Activated CD4-positive, alpha-beta T cell treated with anti-CD3 and anti-CD28 coated beads for 24 hours (primary cell): ENCODE measurements at regions not wholly inside any gene's neighbourhood (a gene's known extent, or its start where the extent isn't known, plus 50 kb on each side); places are given as distances from the start of the nearest gene placed in this dataset.

Source experiments
- DNase-seq, 2 donors: peaks; one replicate each; pipeline ENCODE4 v3.0.0-alpha.2; 2020; ENCODE audit warnings: low read depth in 2 of 2

DNA sequence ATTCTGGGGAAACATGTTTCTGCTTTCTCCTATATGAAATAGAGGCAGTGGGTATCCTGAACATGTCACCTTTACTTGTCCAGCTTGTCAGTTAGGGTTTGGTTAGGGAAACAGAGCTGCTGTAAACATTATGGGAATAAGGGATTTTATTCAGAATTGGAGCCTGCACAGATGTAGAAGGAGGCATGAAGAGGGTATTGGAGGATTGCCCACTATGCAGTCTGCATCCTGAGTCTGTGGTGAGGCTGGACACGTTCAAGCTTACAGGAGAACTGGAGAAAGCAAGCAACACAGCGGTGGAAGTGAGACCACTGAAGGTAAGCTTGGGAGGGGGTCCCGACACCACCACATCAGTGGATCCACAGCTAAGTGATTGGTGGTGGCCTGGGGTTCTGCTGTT is 443.0 kb upstream of the TNP1 start:
- no peak for DNase-seq

DNA sequence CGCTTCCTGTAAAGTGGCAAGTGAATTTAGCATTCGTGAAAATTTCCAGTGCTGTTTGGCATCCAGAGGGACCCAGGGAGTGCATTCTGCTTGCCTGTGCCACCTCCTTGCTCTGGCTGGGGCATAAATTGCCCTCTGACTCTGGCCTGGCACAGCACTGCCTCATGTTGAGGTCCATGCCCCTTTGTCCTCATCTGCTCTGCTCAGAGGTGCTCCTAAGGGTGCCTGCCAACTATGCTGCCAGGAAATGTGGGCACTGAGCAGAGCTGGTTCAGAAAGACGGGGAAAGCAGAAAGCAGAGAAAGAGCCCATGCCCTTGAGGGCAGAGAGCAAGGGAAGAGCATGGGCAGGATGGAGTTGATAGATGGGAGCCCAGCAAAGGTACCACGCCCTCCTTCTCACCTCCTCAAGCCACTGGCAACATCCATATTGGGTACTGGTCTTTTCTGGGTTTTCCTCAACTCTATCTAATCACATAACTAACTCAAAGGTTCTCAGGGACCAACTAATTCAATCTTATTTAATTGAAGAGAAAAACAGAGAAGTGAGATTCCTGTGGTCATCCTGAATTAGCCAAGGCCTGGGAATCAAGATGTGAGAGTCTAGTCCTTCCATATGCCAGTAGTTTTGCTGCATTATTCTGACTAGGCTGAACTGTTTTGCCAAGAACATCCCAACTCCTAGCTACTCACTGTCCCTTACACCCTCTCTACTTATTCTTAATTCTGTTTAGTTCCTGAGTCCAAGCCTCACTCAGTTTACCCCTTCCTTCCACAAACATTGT is 441.5 kb upstream of the TNP1 start:
- no peak for DNase-seq

DNA sequence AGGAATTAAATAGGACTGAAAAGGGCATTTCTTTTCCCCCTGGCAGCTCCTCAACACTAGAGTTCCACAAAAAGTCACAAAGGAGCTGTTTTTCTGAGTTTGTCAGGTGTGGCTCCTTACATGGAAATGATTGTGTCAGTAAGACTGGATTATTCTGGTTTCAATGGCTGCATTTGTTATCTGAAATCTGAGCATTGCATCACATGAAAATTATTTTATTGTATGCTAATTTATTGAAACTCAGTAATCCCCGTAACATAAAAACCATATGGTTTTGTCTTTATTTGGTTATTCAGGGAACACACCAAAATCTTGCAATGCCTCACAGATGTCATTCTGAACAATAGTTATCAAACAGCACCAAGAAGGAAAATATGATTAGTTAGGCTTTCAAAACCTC is 439.7 kb upstream of the TNP1 start:
- no peak for DNase-seq

DNA sequence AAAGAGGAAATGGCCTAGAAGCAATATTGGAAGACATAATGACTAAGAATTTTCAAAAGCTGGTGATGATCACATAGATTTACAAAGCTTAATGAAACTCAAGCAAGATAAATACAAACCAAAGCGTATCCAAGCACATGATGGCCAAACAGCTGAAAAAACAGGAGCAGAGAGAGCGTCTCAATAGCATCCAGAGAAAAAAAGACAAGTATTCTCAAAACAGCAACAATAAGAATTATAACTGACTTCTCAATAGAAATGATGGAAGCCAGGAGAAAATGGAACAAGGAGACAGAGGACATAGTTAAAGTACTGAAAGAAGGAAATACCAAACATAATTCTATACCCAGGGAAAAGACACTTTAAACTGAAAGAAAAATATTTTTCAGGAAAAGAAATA is 437.2 kb upstream of the TNP1 start:
- DNase-seq: no peak

DNA sequence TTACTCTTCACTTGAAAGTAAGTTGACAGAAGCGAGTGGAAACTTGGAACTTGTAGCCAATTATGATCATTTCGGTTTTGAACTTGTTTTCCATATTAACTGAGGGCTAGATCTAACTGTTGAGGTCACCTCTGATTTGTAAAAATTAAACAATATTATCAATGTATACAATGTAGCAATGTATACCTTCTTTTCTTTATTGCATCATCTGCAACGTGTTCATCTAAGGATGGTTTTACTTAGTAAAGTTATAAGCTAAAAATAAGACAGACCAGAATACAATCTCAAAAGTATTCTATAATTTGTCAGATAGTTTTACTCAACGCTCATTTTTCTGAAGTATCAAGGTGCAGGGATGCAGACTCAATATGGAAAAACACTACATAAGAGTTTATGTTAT is 435.0 kb upstream of the TNP1 start:
- DNase-seq: no peak

DNA sequence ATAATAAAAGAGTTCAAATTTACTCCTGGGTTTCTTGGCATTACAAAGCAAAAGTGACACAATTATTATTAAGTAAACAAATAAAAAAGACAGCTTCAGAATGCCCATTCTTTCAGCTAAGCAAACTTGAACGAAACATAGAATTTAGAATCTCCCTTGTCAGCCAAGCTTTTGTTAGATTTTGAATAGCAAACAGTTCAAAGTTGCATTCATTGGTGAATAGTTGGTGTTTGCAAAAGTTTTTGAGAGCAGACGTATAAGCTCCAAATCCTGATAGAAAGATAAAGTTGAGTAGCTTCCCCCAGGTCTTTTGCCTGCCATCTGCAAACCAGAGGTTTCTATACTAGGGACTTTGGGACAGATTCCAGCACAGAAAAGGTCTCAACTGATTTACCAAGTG is 434.3 kb upstream of the TNP1 start:
- no peak for DNase-seq

DNA sequence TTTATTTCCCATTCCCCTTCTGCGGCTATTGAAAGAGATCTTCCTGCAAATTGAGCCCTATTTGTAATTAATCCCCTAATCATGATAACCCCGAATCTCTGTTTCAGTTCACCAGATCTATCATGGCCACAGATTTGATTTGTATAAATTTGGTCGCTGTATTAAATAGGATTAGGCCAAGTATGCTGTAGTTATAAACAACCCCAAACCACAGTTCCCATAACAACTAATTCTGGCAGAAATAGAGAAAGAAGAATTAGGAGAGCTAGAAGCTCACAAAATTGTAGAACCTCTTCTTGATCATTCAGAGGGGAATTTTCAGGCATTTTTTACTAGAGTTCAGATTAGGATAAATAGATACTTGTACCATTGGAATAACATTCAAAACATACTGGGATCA is 433.7 kb upstream of the TNP1 start:
- no peak for DNase-seq

DNA sequence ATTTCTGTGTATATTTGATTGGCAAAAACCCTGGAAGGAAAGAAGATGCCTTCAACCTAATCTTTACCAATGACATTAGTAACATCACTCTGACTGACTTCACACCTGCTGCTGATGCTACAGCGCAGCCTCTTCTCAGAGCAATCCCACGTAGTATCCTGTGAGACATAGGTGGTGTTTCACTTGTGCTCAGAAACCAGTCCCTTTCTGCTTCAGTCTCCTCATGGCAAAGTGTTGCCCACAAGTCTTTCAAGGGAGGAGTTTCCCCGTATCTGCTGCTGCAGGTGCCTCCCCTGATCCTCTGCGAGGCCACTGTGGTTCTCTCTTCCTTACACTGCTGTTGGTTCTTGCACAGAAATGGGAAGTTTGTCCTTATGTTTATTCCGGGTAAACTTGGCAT is 433.2 kb upstream of the TNP1 start:
- DNase-seq: no peak

DNA sequence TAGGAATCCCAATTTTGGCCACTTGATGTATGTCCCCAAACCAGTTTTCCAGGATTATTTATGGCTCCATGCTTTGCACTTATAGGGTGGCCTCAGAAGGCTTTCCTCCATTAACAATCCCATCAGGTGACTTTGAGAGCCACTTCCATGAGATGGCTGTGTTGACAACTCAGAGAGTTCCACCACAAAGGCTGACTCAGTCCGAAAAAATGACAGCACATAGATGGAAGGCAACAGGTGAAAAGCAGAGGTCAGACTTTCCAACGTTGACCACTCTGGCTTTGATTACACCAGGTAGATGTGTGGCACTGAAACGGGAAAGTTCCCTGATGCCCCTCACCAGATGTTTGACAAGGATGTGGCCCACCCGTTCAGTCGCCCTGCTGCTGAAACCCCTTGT is 431.4 kb upstream of the TNP1 start:
- no peak for DNase-seq

DNA sequence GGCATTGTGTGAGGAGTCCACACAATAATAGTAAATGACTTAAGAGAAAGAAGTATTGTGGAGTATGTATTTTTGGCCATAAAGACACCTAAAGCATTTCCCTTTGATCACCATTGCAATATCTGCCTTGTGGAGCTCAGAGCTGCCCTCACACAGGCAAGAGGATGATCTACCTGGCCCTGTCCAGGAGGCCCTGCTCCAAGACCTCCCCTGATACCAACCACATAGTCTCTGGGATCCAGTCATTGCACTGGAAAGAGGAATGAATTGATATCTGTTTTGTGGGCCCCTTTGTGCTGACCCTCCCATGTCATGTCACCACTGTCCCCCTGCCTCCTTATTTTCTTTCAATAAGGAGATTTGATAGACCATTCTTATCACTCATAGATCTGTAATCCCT is 430.6 kb upstream of the TNP1 start:
- DNase-seq: no peak

DNA sequence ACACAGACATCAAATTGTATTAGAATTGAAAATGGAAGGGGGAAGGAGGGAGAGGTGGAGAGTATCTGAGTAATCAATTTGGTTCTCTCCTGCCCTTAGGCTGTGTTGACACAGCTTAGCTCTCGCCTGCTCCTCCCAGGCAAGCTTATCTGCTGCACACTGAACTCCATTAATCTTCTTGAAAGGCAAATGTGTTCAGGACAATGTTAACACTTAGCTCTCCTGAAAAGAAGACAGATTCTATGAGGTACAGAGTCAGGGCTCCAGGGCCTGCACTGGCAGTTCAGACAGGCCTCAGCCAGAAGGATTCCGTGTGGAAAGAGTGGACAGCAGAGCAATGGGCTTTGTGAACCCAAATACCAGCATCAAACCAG is 430.0 kb upstream of the TNP1 start:
- no peak for DNase-seq

DNA sequence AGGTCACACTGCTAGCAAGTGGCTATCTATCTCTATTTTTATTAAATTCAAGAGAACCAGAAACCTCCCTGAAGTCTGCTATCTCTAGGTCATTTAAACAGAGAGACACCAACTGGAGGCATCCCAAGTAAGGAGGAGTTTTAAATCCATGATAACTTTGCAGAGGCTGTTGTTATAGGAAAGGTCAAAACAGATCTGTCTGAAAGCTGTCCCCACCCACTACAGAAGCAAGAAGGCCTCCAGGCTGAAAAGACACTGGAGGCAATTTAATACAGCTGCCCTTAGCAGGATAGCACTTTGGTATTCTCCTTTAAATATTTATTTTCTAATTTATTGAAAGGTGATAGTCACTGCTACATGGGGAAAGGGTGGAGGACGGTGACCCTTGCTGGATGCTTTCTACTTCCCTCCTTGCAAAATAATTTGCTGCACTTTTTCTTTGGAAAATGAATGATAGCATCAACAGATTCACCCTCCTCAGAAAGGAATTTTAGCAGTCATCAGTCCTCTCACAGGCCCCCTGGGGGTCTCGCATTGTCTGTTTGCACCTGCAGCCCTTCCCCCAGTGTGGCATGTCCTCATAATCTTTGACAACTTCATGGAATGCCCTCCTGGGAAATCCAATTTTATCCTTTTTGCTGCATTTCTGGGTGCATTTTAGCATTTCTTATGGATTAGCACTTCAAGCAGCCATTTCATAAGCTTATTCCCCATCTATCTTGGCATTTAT is 429.5 kb upstream of the TNP1 start:
- DNase-seq: no peak

DNA sequence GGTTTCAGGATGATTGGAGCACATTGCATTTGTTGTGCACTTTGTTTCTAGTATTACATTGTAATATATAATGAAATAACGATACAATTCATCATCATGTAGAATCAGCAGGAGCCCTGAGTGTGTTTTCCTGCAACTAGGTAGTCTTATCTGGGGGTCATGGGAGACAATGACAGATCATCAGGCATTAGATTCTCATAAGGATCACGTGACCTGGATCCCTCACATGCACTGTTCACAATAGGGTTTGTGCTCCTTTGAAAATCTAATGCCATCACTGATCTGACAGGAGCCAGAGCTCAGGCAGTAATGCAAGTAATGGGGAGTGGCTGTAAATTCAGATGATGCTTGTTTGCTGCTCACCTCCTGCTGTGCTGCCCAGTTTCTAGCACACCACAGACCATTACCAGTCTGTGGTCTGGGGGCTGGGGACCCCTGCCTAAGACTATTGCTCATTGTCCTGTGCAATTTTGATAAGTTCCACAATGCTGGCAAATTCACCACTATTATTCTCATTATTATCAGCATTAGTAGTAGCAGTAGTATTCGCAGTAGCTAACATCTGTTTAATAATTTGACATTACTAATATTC is 428.7 kb upstream of the TNP1 start:
- DNase-seq: no peak

DNA sequence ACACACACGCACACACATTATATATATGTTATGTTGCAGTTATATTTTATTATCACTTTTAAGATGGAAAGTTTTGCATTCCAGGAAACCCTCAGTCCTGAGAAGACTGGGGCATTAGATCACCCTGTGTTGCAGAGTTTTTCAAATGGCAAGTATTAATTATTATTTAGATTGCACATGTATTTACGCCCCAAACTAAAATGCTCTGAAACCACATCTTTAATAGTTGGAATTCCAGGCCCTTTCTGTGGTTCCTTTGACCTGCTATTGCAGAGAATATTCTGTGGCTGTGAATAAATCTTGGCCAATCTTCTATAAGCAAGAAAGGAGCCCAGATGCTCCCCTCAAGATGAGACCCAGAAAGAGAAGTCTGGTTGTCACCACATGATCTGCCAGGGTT is 427.0 kb upstream of the TNP1 start:
- DNase-seq: no peak

DNA sequence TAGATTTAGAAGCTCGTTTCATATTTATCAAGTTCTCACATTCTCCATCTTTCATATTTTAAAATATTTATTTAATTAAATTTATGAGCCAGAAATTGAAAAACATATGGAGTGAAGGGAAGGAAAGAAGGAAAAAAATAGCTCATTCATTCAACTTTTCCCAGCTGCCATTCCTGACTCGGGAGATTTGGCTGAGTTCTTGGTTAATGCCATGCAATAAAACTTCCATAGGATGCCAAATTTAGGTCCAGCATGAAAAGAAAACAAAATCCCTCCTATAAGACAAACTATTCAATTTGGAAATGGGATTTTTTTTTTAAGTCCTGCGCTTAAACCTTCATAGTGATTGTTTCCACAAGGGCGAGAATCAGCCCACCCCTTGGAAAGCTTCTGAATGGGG is 426.1 kb upstream of the TNP1 start:
- DNase-seq: no peak

DNA sequence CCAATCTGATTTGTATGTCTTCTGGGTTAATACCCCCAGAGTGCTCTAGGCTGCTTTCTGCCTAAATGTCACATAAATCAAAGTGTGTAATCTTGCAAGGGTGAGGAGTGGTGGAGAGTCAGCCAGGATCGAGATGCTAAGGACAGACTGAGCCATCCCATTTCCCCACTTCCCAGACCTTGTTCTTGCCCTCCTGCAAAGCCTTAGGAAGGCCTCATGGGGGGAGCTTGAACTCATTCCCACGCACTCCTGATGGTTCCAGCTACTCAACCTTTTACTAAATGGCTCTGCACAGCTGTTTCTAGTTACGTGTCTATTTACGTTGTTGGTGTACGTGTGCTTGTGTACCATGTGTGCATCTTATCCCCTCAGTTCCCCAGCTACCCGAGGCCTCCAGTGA is 423.6 kb upstream of the TNP1 start:
- DNase-seq: no peak

DNA sequence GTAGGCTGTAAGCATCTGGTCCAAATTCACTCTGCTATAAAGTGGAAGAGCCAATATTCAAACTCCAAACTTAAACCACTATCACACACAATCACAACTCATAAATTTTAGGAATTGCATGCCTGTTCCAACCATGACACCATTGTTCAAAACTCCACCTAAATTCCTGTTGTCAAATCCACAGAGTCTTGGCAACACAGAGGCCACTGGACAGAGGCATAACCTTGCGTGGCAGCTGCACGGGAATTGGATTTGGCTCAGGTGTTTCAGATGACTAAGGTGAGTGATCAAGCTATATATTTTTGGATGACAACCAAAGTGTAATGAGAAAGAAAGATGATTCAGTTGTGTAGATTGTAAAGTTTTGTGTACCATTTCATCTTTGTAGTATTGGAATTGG is 422.7 kb upstream of the TNP1 start:
- no peak for DNase-seq

DNA sequence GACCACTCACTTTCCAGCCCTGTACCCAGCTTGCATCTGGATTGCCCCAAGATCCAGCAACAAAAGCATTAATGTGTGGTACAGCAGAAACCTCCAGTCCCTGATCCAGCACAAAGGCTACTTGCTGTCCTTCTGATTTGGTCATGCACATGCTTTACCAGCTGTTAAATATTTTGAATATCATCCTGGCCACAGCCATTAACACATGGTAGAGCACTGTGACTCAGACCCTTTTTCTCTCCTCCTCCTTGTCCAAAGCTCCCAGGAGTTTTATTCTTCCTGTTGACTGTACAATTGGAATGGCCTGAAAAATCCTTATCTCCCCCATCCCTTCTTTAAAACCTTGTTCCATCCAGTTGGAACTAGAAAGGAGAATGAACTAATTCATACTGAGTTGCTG is 419.7 kb upstream of the TNP1 start:
- DNase-seq: no peak

DNA sequence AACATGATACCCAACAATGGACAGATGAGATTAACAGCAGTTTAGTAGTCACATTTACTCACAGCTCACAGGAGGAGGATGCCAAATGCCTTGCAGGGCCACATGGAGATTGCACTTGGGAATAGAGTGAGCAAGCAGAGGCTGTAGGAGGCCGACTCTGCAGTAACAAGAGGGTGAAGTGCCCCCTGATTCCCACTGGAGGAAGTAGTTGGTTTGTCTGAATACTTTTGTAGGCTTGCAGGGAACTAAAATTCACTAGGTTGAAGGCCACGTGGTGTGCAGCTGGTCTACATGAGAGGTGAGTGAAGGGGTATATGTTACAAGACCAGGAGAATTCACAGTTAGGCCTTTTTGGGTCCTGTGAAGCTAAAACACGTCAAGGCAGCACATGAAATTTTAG is 419.3 kb upstream of the TNP1 start:
- DNase-seq: no peak

DNA sequence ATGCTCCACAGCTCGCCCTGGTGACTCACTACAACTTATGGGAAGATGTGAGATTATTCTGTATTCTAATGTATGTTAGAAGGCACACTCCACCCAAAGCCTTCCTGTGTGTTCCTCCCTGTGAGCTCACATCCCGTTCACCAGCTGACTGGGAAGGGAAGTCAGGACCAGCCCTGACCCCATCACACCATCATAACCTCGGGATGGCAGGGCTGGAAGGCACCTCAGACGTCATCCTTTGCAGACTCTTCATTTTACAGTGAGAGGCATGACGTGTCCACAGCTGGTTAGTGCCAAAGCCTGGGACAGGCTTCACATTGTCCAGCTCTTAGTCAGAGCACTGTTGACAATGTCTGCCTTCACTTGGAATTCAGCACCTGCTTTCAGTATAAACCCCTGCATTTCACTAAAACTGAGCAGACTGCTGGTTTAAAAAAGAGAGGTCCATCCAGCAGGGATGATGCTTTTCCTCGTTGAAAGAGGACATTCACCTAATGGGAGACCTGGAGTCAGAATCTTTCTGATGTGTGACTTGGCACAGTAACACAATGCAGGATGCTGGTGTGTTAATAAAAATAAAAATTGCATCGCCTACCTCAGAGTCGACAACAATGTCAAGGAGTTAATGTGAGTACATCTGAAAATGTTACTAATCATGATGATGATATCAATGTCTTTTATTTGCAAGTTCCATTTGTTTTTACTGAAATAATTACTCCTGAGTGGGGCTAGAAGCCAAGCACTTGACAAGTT is 418.0 kb upstream of the TNP1 start:
- no peak for DNase-seq

DNA sequence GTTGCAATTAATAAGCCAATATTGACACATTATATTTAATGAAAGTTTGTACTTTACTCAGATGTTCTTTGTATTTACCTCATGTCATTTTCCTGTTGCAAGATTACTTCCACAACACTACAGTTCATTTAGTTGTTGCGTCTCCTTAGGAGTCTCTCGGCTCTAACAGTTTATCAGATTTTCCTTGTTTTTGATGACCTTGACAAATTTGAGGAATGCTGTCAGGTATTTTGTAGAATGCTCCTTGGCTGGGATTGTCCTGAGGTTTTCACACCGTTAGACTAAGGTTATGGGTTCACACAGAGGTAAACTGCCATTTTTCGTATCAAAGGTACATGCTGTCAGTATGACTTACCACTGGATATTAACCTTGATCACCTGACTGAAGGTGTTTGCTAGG is 416.6 kb upstream of the TNP1 start:
- DNase-seq: no peak

DNA sequence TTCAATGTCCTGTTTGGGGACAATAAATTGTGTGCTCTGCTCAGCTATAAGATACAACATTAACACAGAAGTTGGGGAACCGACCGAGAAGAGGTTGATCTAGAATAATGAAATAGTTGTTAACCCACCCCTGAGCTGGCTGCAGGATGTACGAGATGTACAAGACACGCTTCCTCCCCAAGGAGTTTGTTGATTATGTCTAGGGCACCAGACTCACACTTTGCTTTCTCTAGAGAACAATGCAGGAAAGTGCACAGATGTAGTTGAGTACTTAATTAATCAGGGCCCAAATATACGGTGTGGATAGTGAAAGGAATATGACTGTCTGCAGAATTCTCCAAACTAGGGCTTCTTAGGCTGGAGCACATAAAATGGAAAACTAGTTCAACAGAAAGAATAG is 415.2 kb upstream of the TNP1 start:
- no peak for DNase-seq

DNA sequence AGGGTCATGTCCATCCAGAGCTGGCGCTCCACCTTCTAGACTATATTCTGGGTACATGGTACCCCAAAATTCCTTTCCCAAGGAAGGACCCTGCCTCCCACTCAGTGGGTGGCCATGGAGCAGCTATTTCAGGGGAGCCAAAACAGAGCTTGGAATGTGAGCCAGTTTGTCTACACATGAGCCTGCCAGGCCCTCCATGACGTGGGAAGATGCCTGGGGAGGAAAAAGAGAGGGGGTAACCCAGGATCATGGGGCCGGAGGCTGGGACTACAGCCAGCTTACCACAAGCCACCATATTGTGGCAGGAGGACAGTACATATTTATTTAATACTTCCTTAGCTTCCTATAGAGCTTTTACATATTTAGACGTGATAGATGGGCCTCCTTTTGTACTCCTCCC is 414.7 kb upstream of the TNP1 start:
- DNase-seq: no peak
